DND-41 (cell line): ENCODE measurements at regions not wholly inside any gene's neighbourhood (a gene's known extent, or its start where the extent isn't known, plus 50 kb on each side); places are given as distances from the start of the nearest gene placed in this dataset.

Experiments
- ATAC-seq: fragments of 200-7000 bp; cut with Tn5 transposase; 3 replicates; pipeline ENCODE4 v1.9.1; 2021; ENCODE audit warnings: low read depth; ENCODE audit not compliant: insufficient read depth
- DNase-seq: peaks from one replicate; pipeline ENCODE4 v3.0.0-alpha.2; 2020
- H2AFZ ChIP-seq: 2 replicates; pipeline ENCODE4 v1.6.0; 2012; ENCODE audit warnings: low read depth, low read length
- H3K27ac ChIP-seq: 2 replicates; pipeline ENCODE4 v1.5.1; 2012; ENCODE audit warnings: low read length, inconsistent platforms
- H3K27me3 ChIP-seq: fragments of 200-600 bp; sonication (generic); 2 replicates; pipeline ENCODE4 v1.6.0; 2012; ENCODE audit warnings: low read length, mild to moderate bottlenecking, inconsistent platforms; ENCODE audit not compliant: insufficient read depth, poor library complexity
- H3K36me3 ChIP-seq: 2 replicates; pipeline ENCODE4 v1.5.1; 2012; ENCODE audit warnings: low read length, inconsistent platforms; ENCODE audit not compliant: insufficient read depth
- H3K4me1 ChIP-seq: 2 replicates; pipeline ENCODE4 v1.5.1; 2012; ENCODE audit warnings: mild to moderate bottlenecking, low read length; ENCODE audit not compliant: insufficient read depth
- H3K4me2 ChIP-seq: 2 replicates; pipeline ENCODE4 v1.6.0; 2012; ENCODE audit warnings: mild to moderate bottlenecking, moderate library complexity, low read length, inconsistent platforms; ENCODE audit not compliant: insufficient read depth
- H3K4me3 ChIP-seq, 2 experiments: fragments of 200-600 bp in 1 of 2; shearing (Covaris generic) in 1 of 2; 2 replicates each; pipeline ENCODE4 v1.5.1; 2012 to 2016; ENCODE audit warnings: inconsistent platforms in 2 of 2, low read length in 2 of 2, mild to moderate bottlenecking in 2 of 2, low read depth in 1 of 2, moderate library complexity in 1 of 2
- H3K79me2 ChIP-seq: 2 replicates; pipeline ENCODE4 v1.6.0; 2012; ENCODE audit warnings: low read length, inconsistent platforms; ENCODE audit not compliant: insufficient read depth
- H3K9ac ChIP-seq: 2 replicates; pipeline ENCODE4 v1.6.0; 2012; ENCODE audit warnings: low read depth, mild to moderate bottlenecking, inconsistent platforms, low read length, moderate library complexity
- H3K9me3 ChIP-seq: 2 replicates; pipeline ENCODE4 v1.5.1; 2012; ENCODE audit warnings: low read length, moderate library complexity, mild to moderate bottlenecking, inconsistent platforms; ENCODE audit not compliant: insufficient read depth, severe bottlenecking
- H4K20me1 ChIP-seq: 2 replicates; pipeline ENCODE4 v1.6.0; 2012; ENCODE audit warnings: low read length; ENCODE audit not compliant: insufficient read depth
- EZH2 ChIP-seq: IDR thresholded peaks from 3 replicates; pipeline ENCODE4 v1.6.1; 2012; ENCODE audit warnings: borderline replicate concordance, low read depth, mild to moderate bottlenecking, moderate library complexity, low read length, inconsistent platforms; ENCODE audit not compliant: severe bottlenecking
- TF ChIP-seq, protein P1 (sequence below): IDR thresholded peaks from 2 replicates; pipeline ENCODE4 v1.5.1; 2012; ENCODE audit warnings: borderline replicate concordance, low read length, moderate library complexity, mild to moderate bottlenecking; ENCODE audit not compliant: poor library complexity, severe bottlenecking; ENCODE audit errors: extremely low read depth

DNA sequence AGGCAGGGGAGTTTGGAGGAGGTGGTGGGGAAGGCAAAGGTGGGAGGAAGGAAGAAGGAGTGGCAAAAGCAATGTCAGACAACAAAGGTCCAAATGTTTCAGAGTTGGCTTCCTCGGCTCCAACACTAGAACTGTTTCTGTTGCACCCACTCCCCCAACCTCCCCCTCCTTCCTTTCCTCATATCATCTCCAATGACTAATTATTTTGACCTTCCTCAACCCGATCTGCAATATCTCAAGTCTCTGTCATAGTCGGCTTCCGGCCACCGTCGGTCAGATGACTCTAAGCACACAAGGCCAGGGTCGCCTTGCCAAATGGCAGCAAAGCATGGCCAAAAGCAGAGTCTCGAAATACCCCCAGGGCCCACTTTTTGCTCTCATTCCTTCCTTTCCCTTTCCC lies 637.0 kb upstream of the TBX3 start:
- H3K4me1 ChIP-seq = no peaks in the 10 kb centered on the region
- TF ChIP-seq, protein P1, sequence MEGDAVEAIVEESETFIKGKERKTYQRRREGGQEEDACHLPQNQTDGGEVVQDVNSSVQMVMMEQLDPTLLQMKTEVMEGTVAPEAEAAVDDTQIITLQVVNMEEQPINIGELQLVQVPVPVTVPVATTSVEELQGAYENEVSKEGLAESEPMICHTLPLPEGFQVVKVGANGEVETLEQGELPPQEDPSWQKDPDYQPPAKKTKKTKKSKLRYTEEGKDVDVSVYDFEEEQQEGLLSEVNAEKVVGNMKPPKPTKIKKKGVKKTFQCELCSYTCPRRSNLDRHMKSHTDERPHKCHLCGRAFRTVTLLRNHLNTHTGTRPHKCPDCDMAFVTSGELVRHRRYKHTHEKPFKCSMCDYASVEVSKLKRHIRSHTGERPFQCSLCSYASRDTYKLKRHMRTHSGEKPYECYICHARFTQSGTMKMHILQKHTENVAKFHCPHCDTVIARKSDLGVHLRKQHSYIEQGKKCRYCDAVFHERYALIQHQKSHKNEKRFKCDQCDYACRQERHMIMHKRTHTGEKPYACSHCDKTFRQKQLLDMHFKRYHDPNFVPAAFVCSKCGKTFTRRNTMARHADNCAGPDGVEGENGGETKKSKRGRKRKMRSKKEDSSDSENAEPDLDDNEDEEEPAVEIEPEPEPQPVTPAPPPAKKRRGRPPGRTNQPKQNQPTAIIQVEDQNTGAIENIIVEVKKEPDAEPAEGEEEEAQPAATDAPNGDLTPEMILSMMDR = no peak
- TF ChIP-seq EZH2 = no peak
- no peak overlapping the region for H3K4me2 ChIP-seq
- H3K36me3 ChIP-seq = no peaks in the 10 kb centered on the region
- H3K4me3 ChIP-seq = no peak overlapping the region
- no peaks in the 10 kb centered on the region for H3K9me3 ChIP-seq
- no peaks in the 10 kb centered on the region for H4K20me1 ChIP-seq
- no peak overlapping the region for H2AFZ ChIP-seq
- peaks cover 7% of the 10 kb centered on the region for H3K27me3 ChIP-seq
- H3K27ac ChIP-seq = no peak overlapping the region
- H3K79me2 ChIP-seq = no peaks in the 10 kb centered on the region
- no peak overlapping the region for H3K9ac ChIP-seq
- DNase-seq (no peak), ATAC-seq (no peak)

DNA sequence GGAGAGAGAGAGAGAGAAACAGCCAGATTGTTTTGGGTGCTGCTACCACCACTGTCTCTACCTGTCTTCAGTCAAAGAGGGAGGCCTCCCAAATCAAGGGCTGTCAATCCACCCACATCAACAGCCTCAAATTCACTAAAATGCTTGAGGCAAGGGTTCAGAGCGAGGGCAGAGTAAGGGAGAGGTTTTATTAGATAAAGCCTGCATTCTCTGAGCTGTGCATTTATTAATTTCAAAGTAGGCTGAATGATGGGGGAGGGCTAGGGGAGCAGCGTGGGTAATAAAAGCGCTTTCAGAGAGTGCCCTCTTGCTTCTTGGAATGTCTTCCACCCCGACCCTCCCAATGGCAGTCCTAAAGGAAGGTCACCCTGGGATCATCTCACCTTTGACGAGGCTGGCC lies 636.5 kb upstream of the TBX3 start:
- Histone ChIP-seq H3K36me3 (no peaks in the 10 kb centered on the region), H2AFZ (no peak overlapping the region)
- no peak for TF ChIP-seq EZH2
- TF ChIP-seq, protein P1 = no peak

DNA sequence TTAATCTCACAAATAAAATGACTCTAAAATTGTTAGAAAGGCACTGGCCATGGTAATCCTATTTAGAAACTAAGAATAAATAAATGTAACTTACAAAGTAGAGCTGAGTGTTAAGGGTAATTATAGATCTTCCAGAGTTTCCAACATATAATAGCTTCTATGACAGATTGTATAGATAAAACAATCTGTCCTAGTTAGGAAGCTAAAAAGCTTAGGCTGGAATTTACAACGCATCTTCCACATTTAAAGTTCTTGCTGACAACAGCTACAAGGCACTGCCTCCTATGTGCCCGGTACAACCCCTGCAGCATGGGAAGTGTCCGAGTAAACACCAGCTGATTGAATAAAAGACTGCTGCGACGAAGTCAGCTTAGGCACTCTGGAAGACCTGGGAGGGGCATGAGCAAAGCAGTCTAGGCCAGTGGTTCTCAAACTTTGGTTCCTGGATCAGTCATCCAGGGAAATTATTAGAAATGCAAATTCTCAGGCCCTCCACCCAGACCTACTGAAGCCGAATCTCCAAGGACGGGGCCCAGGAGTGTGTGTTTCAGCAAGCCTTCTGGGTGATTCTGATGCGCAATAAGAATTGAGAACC lies 635.6 kb upstream of the TBX3 start:
- H3K4me1 ChIP-seq = no peaks in the 10 kb centered on the region
- no peak overlapping the region for H3K4me3 ChIP-seq
- no peaks in the 10 kb centered on the region for H4K20me1 ChIP-seq
- no peak for TF ChIP-seq EZH2
- TF ChIP-seq, protein P1 = no peak
- peaks cover 7% of the 10 kb centered on the region for H3K27me3 ChIP-seq
- DNase-seq (no peak), ATAC-seq (no peak)
- no peaks in the 10 kb centered on the region for H3K79me2 ChIP-seq
- H3K36me3 ChIP-seq = no peaks in the 10 kb centered on the region
- H2AFZ ChIP-seq = no peak overlapping the region
- H3K9ac ChIP-seq = no peak overlapping the region
- H3K27ac ChIP-seq = no peak overlapping the region
- no peaks in the 10 kb centered on the region for H3K9me3 ChIP-seq
- H3K4me2 ChIP-seq = no peak overlapping the region

More for the DNA sequence above, 636.5 kb upstream of the TBX3 start:
- no peak overlapping the region for H3K27ac ChIP-seq
- H3K9me3 ChIP-seq = no peaks in the 10 kb centered on the region
- no peak overlapping the region for H3K4me3 ChIP-seq
- H4K20me1 ChIP-seq = no peaks in the 10 kb centered on the region
- H3K27me3 ChIP-seq = peaks cover 7% of the 10 kb centered on the region
- no peak for ATAC-seq
- H3K4me1 ChIP-seq = no peaks in the 10 kb centered on the region
- H3K9ac ChIP-seq = no peak overlapping the region
- no peak overlapping the region for H3K4me2 ChIP-seq
- DNase-seq = no peak
- H3K79me2 ChIP-seq = no peaks in the 10 kb centered on the region
